NOMO-1 treated with dmso at 0.1 percent for 144 hours (cell line): ENCODE measurements at regions not wholly inside any gene's neighbourhood (a gene's known extent, or its start where the extent isn't known, plus 50 kb on each side); places are given as distances from the start of the nearest gene placed in this dataset.
"Not testable (repeated sequence)": the region's sequence is repeated elsewhere in the genome, so short reads cannot be mapped to it uniquely, and the experiment has no call there.

Experiments
- DNase-seq: peaks from one replicate; lab custom pipeline; 2025; ENCODE audit not compliant: unreplicated experiment; lab: John Stamatoyannopoulos, UW

- DNase-seq: not testable (repeated sequence)
Measured at GRCh38 chr4:179365932-179366331, 1923.7 kb upstream of the AGA start.

GRCh38 chr4:179372242-179372641, 1930.0 kb upstream of the AGA start:
- DNase-seq: no peak

- peak; percentile 4 for DNase-seq
Measured at GRCh38 chr4:179372746-179373145, 1930.5 kb upstream of the AGA start.

DNA sequence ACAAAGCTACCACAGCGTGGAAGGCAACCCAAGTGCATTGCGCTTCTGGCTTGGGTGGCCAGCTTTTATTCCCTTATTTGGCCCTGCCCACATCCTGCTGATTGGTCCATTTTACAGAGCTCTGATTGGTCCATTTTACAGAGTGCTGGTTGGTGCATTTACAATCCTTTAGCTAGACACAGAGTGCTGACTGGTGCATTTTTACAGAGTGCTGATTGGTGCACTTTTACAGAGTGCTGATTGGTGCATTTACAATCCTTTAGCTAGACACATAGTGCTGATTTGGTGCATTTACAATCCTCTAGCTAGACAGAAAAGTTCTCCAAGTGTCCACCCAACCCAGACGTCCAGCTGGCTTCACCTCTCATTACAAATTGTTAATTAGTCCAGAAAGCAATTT, 1936.6 kb upstream of the AGA start:
- DNase-seq: not testable (repeated sequence)

DNA sequence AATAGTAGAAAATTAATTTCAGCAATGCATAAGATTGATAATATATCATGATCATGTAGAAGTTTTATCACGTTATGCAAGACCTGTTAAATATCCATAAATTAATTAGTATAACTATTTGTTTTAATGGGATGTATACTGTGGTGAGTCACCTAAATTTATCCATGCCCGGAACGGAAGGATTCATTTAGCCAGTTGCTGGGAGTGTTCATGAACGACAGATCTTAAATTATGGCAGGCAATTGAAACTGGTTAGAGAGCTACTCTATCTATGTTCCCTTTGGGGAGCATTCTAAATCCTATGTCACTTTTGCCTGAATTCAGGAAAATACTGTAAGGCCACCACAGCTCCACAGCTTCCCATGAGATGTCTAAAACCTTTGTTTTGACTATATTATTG, 1950.5 kb upstream of the AGA start:
- DNase-seq: no peak

DNA sequence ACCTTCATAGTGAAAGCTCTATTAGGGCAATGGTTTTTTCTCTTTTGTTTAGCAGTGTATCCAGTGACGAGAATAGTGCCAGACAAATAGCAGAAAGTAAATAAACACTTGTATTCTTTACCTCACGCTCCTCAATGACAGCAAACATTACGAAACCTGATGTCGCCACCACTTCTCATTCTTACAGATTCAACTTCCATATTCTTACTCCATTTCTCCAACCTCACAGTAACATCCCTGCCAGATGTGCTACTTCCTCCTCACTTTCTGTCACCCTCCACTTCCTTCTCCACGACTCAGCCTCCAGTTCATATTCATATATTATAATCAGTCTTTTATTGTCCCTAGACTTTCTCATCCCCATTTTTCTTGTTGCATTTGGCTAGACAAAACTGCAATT, 1956.2 kb upstream of the AGA start:
- peak; percentile 59 for DNase-seq

GRCh38 chr4:179399054-179399782, 1957.0 kb upstream of the AGA start:
- DNase-seq: no peak

GRCh38 chr4:179415037-179415846, 1973.0 kb upstream of the AGA start:
- no peak for DNase-seq

GRCh38 chr4:179415847-179416223, 1973.6 kb upstream of the AGA start:
- DNase-seq: no peak

DNA sequence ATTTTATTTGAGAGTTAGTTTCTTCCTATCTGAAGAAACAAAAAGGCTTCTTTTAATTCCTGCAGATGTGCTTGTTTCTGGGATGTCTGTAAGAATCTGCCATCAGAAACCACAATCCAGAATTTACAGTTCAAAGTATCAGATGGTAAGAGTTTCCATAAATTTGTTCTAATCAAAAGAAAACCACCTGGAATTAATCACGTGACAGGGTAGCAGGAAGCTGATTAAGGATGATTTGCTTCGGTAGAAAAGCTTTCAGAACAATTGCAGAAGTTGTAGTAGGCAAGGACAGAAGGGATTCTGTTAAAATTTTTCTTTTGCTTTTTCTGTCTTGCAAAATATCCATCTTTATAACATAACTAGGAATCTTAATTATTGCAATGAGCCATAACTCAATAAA, 1975.1 kb upstream of the AGA start:
- DNase-seq: no peak

DNA sequence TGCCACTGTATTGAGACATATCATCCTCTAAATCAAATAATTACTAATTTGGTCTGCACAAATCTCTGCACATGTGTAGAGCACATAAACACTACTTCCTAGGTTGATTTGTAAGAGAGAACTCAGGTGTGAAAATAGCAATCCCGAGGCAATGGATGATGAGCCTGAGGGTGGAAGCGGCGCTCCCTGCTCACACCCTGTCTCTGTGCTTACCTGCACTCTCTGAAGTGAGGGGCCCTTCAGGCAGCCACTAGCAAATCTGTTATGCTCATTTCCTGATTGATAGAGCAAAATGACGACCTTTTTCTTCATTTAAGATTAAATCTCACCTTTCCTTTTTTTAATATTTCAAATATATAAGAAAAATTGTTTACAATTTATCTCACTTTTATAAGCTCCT, 1995.7 kb upstream of the AGA start:
- no peak for DNase-seq

DNA sequence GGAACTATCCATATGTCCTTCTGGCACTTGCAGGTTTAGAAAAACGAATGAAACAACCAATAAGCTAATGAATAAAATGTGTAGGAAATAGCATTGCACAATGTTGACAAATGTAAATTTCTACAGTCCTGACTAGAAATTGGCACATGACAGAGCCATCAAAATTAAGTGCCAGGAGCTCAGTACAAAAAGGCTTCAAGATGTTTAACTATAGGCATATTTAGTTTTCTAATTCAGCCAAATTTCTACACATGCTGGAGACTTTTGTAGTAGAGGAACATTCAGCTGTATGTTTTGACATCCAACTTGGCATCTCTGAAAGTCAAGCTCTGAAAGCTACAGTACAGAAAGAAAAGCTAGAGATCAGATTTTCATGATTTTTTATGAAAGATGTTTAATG, 1999.4 kb upstream of the AGA start:
- DNase-seq: no peak

GRCh38 chr4:179447308-179447707, 2005.1 kb upstream of the AGA start:
- no peak for DNase-seq

- peak; percentile 26 for DNase-seq
Measured at GRCh38 chr4:179465131-179465797, 2023.0 kb upstream of the AGA start.

DNA sequence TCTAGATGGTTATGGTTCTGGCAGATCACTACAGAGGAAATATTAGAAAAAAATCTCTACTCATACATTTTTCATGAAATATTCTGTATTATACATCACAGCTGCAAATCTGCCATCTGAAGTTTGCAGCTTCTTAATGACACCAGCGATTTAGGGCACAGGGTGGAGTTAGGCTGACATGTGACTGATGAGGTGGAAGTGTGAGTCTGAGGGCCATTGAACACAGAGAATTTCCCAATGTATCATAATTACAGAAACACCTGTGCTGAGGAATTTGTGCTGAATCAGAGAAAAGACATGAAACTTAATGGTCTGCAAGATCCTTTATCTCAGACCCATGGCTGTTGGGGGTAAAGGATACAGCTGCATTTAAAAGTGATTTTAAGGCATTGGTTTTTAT, 2025.6 kb upstream of the AGA start:
- DNase-seq: no peak

- no peak for DNase-seq
Measured at GRCh38 chr4:179472164-179472563, 2029.9 kb upstream of the AGA start.

DNA sequence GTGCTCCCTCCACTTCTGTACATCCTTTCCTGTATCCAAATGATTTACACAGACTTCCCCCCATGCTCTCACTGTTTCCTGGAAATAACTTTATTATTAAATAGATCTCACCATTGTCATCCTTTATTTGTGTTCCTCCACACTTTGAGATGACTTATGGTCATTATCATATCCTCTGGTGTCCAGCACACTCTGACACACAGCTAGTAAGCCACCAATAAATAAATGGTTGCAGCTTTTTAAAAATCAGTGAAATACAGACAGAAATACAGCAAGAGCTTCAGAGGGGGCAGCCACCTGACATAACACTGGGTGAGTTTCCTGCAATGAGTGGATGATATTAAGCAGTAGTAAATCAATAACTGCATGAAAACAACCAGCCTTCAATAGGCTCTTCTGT, 2036.4 kb upstream of the AGA start:
- no peak for DNase-seq

- DNase-seq: no peak
Measured at GRCh38 chr4:179485781-179486180, 2043.5 kb upstream of the AGA start.

GRCh38 chr4:179486570-179487335, 2044.5 kb upstream of the AGA start:
- no peak for DNase-seq

DNA sequence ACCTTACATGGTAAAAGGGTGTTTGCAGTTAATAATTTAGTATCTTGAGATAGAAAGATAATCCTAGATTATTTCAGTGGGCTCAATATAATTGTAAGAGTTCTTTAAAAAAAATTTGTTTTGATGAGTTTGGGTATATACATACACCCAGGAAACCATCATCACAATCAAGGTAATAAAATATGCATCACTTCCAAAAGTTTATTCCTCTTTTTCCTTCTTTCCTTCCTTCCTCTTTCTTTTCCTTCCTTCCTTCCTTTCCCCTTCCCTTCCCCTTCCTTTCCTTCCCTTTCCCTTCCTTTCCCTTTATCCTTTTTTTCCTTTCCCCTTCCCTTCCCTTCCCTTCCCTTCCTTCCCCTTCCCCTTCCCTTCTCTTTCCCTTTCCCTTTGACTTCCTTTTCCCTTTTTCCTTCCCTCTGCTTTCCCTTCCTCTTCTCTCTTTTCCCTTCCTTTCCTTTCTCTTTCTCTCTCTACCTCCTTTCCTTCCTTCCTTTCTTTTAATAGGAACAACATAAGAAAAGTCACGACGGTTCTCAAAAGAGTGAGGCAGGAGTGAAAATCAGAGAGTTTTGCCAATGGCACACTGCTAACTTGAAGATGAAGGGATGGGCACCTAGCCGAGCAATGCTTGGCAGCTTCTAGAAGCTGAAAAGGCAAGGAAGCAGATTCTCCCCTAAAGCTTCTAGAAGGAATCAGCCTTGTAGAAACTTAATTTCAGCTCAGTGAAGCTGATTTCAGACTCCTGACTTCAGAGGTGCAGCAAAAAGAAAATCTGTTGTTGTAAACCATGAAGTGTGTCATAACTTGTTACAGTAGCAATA, 2050.2 kb upstream of the AGA start:
- DNase-seq: no peak
